HCT116 (cell line): ENCODE measurements at regions not wholly inside any gene's neighbourhood (a gene's known extent, or its start where the extent isn't known, plus 50 kb on each side); places are given as distances from the start of the nearest gene placed in this dataset.

ENCODE experiments used
- ATAC-seq: fragments of 200-7000 bp; cut with Tn5 transposase; 2 replicates; pipeline ENCODE4 v1.9.1; 2020; ENCODE audit warnings: mild to moderate bottlenecking, moderate library complexity
- BruUV-seq: library from RNA; stranded (reverse); fragments of 400-500 nt; replicated peaks from 2 replicates; lab custom pipeline; 2021; lab: Mats Ljungman, UMichigan
- CTCF ChIA-PET: fragments of 300-600 bp; sonication (Branson Sonifier 250); formaldehyde crosslinking; loops from one replicate; lab custom pipeline; 2021; ENCODE audit warnings: antibody characterized with exemption; lab: Charles Lee
- POLR2A ChIA-PET: fragments of 300-600, 350-600 bp; sonication (Branson Sonifier 250); formaldehyde crosslinking; loops from one replicate; lab custom pipeline; 2021; ENCODE audit warnings: antibody characterized with exemption; lab: Charles Lee
- RAD21 ChIA-PET, 2 experiments: fragments of 300-600 bp; sonication (Branson Sonifier 250); formaldehyde crosslinking; loops; one replicate each; lab custom pipeline; 2023; ENCODE audit warnings: low total read pairs in 2 of 2; ENCODE audit not compliant: uncharacterized antibody in 2 of 2, unreplicated experiment in 2 of 2, low non-redundant PET in 1 of 2; lab: Charles Lee
- DNase-seq: peaks from one replicate; pipeline ENCODE4 v3.0.0-alpha.2; 2010; ENCODE audit warnings: low read depth, low spot score
- H2AFZ ChIP-seq: fragments of 200-600 bp; shearing (Covaris generic), sonication (generic); 2 replicates; pipeline ENCODE4 v1.6.1; 2017; ENCODE audit warnings: low read depth, mixed run types, mixed read lengths, antibody characterized with exemption, low read length; ENCODE audit not compliant: poor library complexity, severe bottlenecking
- H3K27ac ChIP-seq: 2 replicates; pipeline ENCODE4 v1.5.1; 2012; ENCODE audit warnings: low read depth, low read length
- H3K27me3 ChIP-seq: fragments of 200-600 bp; sonication (generic); 2 replicates; pipeline ENCODE4 v1.6.1; 2016; ENCODE audit warnings: mixed run types, low read length, mixed read lengths; ENCODE audit not compliant: insufficient read depth
- H3K36me3 ChIP-seq, 2 experiments: fragments of 200-500 bp in 1 of 2; fragments of 200-600 bp in 1 of 2; sonication (Bioruptor generic) in 1 of 2; sonication (generic) in 1 of 2; 2 replicates each; pipeline versions ENCODE4 v1.5.1 to v1.6.1; 2014 to 2016; ENCODE audit warnings: low read length in 2 of 2, inconsistent platforms in 1 of 2, mixed read lengths in 1 of 2, mixed run types in 1 of 2; ENCODE audit not compliant: insufficient read depth in 2 of 2, control insufficient read depth in 1 of 2
- H3K4me1 ChIP-seq, 2 experiments: fragments of 200-600 bp in 1 of 2; sonication (generic) in 1 of 2; 2 replicates each; pipeline versions ENCODE4 v1.5.1 to v1.6.1; 2012 to 2017; ENCODE audit warnings: low read length in 2 of 2, inconsistent platforms in 1 of 2, mild to moderate bottlenecking in 1 of 2, mixed read lengths in 1 of 2, mixed run types in 1 of 2, moderate library complexity in 1 of 2; ENCODE audit not compliant: insufficient read depth in 2 of 2, control insufficient read depth in 1 of 2
- H3K4me2 ChIP-seq: fragments of 200-600 bp; sonication (generic); 2 replicates; pipeline ENCODE4 v1.6.1; 2017; ENCODE audit warnings: mixed run types, low read length, mixed read lengths
- H3K4me3 ChIP-seq, 2 experiments: fragments of 200-600 bp in 1 of 2; sonication (generic) in 1 of 2; replicated peaks in 1 of 2; 2 replicates each; pipeline ENCODE4 v1.5.1; 2011 to 2016; ENCODE audit warnings: low read length in 2 of 2, control low read depth in 1 of 2, low read depth in 1 of 2, mild to moderate bottlenecking in 1 of 2, mixed read lengths in 1 of 2, mixed run types in 1 of 2
- H3K79me2 ChIP-seq: fragments of 200-600 bp; sonication (generic); 2 replicates; pipeline ENCODE4 v1.6.1; 2017; ENCODE audit warnings: mild to moderate bottlenecking, mixed run types, low read length, moderate library complexity, mixed read lengths; ENCODE audit not compliant: insufficient read depth
- H3K9ac ChIP-seq: fragments of 200-600 bp; sonication (generic); 2 replicates; pipeline ENCODE4 v1.6.1; 2016; ENCODE audit warnings: low read length, mixed read lengths
- H3K9me2 ChIP-seq: fragments of 200-600 bp; sonication (generic), shearing (Covaris generic); 2 replicates; pipeline ENCODE4 v1.6.1; 2017; ENCODE audit warnings: mixed run types, mild to moderate bottlenecking, moderate library complexity; ENCODE audit not compliant: insufficient read depth
- H3K9me3 ChIP-seq, 2 experiments: fragments of 200-500 bp in 1 of 2; fragments of 200-600 bp in 1 of 2; sonication (Bioruptor generic) in 1 of 2; sonication (generic) in 1 of 2; 2 replicates each; pipeline ENCODE4 v1.6.1; 2014 to 2017; ENCODE audit warnings: low read length in 2 of 2, mixed read lengths in 2 of 2, inconsistent platforms in 1 of 2, low read depth in 1 of 2, mild to moderate bottlenecking in 1 of 2, mixed run types in 1 of 2, moderate library complexity in 1 of 2; ENCODE audit not compliant: control insufficient read depth in 1 of 2, insufficient read depth in 1 of 2
- H4K20me1 ChIP-seq: fragments of 200-600 bp; sonication (generic), shearing (Covaris generic); 2 replicates; pipeline ENCODE4 v1.6.1; 2017; ENCODE audit warnings: mixed run types, mild to moderate bottlenecking, moderate library complexity; ENCODE audit not compliant: insufficient read depth
- ATF3 ChIP-seq: IDR thresholded peaks from 2 replicates; pipeline ENCODE4 v1.6.1; 2012
- CBX3 ChIP-seq: IDR thresholded peaks from 2 replicates; pipeline ENCODE4 v1.6.1; 2012; ENCODE audit warnings: low read depth
- CEBPB ChIP-seq: IDR thresholded peaks from 2 replicates; pipeline ENCODE4 v1.6.1; 2012; ENCODE audit warnings: low read depth
- EGR1 ChIP-seq: IDR thresholded peaks from 2 replicates; pipeline ENCODE4 v1.6.1; 2012; ENCODE audit warnings: low read depth
- ELF1 ChIP-seq: IDR thresholded peaks from 2 replicates; pipeline ENCODE4 v1.6.1; 2012; ENCODE audit warnings: low read depth, borderline replicate concordance
- EZH2 ChIP-seq: fragments of 200-600 bp; sonication (generic); IDR thresholded peaks from 2 replicates; pipeline ENCODE4 v1.6.1; 2017; ENCODE audit warnings: antibody characterized with exemption, mixed run types
- EZH2phosphoT487 ChIP-seq: fragments of 200-600 bp; IDR thresholded peaks from 2 replicates; pipeline ENCODE4 v1.6.1; 2018; ENCODE audit warnings: antibody characterized with exemption, borderline replicate concordance
- FOSL1 ChIP-seq: IDR thresholded peaks from 2 replicates; pipeline ENCODE4 v1.6.1; 2012; ENCODE audit warnings: low read depth
- JUND ChIP-seq: IDR thresholded peaks from 2 replicates; pipeline ENCODE4 v1.6.1; 2012
- POLR2A ChIP-seq: IDR thresholded peaks from 2 replicates; pipeline ENCODE4 v1.7.0; 2011; ENCODE audit warnings: borderline replicate concordance; ENCODE audit not compliant: insufficient read depth, insufficient read length; ENCODE audit errors: extremely low read depth
- POLR2AphosphoS5 ChIP-seq: IDR thresholded peaks from 2 replicates; pipeline ENCODE4 v1.6.1; 2011; ENCODE audit warnings: mild to moderate bottlenecking, low read depth, low read length, moderate library complexity
- RAD21 ChIP-seq: IDR thresholded peaks from 2 replicates; pipeline ENCODE4 v1.6.1; 2012; ENCODE audit warnings: low read depth, mild to moderate bottlenecking
- SP1 ChIP-seq: IDR thresholded peaks from 2 replicates; pipeline ENCODE4 v1.6.1; 2012; ENCODE audit warnings: low read depth
- SRF ChIP-seq: IDR thresholded peaks from 2 replicates; pipeline ENCODE4 v1.6.1; 2012; ENCODE audit warnings: low read depth
- TCF7L2 ChIP-seq: IDR thresholded peaks from 2 replicates; pipeline ENCODE4 v1.7.0; 2011; ENCODE audit warnings: borderline replicate concordance, inconsistent platforms; ENCODE audit not compliant: insufficient read depth, insufficient read length; ENCODE audit errors: extremely low read depth
- YY1 ChIP-seq: IDR thresholded peaks from 2 replicates; pipeline ENCODE4 v1.6.1; 2011; ENCODE audit warnings: low read length, low read depth, moderate library complexity, mild to moderate bottlenecking; ENCODE audit not compliant: insufficient replicate concordance; ENCODE audit errors: extremely low read depth
- ZBTB33 ChIP-seq: IDR thresholded peaks from 2 replicates; pipeline ENCODE4 v1.6.1; 2011; ENCODE audit warnings: mild to moderate bottlenecking, low read length, moderate library complexity; ENCODE audit not compliant: insufficient replicate concordance; ENCODE audit errors: extremely low read depth
- ZFX ChIP-seq: fragments of 450-650 bp; IDR thresholded peaks from 2 replicates; pipeline ENCODE4 v1.6.1; 2017
- ZNF274 ChIP-seq: fragments of 200-500 bp; sonication (Bioruptor generic); IDR thresholded peaks from 2 replicates; pipeline ENCODE4 v1.6.1; 2014; ENCODE audit warnings: mild to moderate bottlenecking, low read depth, low read length, inconsistent platforms
- intact Hi-C: fragments of 100-400 bp; cut with micrococcal nuclease; formaldehyde crosslinking; loops from 2 replicates; pipeline ENCODE4 v1.10.0; 2022

- no TSS peak for BruUV-seq
- ATAC-seq (no peak), DNase-seq (no peak)
- Histone ChIP-seq H3K4me2 (no peak overlapping the region), H3K9ac (no peak overlapping the region), H3K9me2 (no peaks in the 10 kb centered on the region), H3K27ac (no peak overlapping the region), H3K36me3 (no peaks in the 10 kb centered on the region), H3K27me3 (no peaks in the 10 kb centered on the region), H3K4me3 (no peak overlapping the region), H4K20me1 (no peaks in the 10 kb centered on the region), H2AFZ (no peak overlapping the region), H3K4me1 (no peaks in the 10 kb centered on the region), H3K9me3 (no peaks in the 10 kb centered on the region), H3K79me2 (no peaks in the 10 kb centered on the region)
- ChIA-PET CTCF (no interaction called here), RAD21 (no interaction called here), POLR2A (no interaction called here)
- no peak for TF ChIP-seq ELF1
- no peak for TF ChIP-seq RAD21
- no peak for TF ChIP-seq POLR2AphosphoS5
- TF ChIP-seq SP1, result no peak
- no peak for TF ChIP-seq JUND
- TF ChIP-seq ATF3, result no peak
- no peak for TF ChIP-seq CBX3
- TF ChIP-seq YY1, result no peak
- TF ChIP-seq ZBTB33, result no peak
- no peak for TF ChIP-seq EZH2phosphoT487
- no peak for TF ChIP-seq SRF
- no peak for TF ChIP-seq ZNF274
- no peak for TF ChIP-seq POLR2A
- TF ChIP-seq EGR1, result no peak
- TF ChIP-seq CEBPB, result no peak
- no peak for TF ChIP-seq EZH2
- TF ChIP-seq ZFX, result no peak
- no peak for TF ChIP-seq TCF7L2
- TF ChIP-seq FOSL1, result no peak
- intact Hi-C loops, result no loop called here
Measured at GRCh38 chr2:53302455-53302854, 465.1 kb upstream of the CHAC2 start.
